DMS79 treated with DMSO at 0.1 percent for 48 hours (cell line): ENCODE measurements at regions not wholly inside any gene's neighbourhood (a gene's known extent, or its start where the extent isn't known, plus 50 kb on each side); places are given as distances from the start of the nearest gene placed in this dataset.

ENCODE experiments used
- DNase-seq: peaks from one replicate; lab custom pipeline; 2025; lab: John Stamatoyannopoulos, UW

- no peak for DNase-seq
Measured at GRCh38 chr2:239467956-239468490, 67.2 kb upstream of the HDAC4 start.

- no peak for DNase-seq
Measured at GRCh38 chr2:239467281-239467955, 66.6 kb upstream of the HDAC4 start.

- DNase-seq: no peak
Measured at GRCh38 chr2:239466755-239467271, 66.0 kb upstream of the HDAC4 start.

- DNase-seq: no peak
Measured at GRCh38 chr2:239466061-239466754, 65.4 kb upstream of the HDAC4 start.

GRCh38 chr2:239465017-239466001 is 64.5 kb upstream of the HDAC4 start:
- peak; percentile 64 for DNase-seq

- DNase-seq: no peak
Measured at GRCh38 chr2:239464166-239465016, 63.6 kb upstream of the HDAC4 start.

- DNase-seq: no peak
Measured at GRCh38 chr2:239463541-239464165, 62.8 kb upstream of the HDAC4 start.

GRCh38 chr2:239462671-239463506 is 62.1 kb upstream of the HDAC4 start:
- no peak for DNase-seq

GRCh38 chr2:239462191-239462515 is 61.3 kb upstream of the HDAC4 start:
- no peak for DNase-seq

GRCh38 chr2:239461291-239462190 is 60.7 kb upstream of the HDAC4 start:
- no peak for DNase-seq

GRCh38 chr2:239460780-239461179 is 60.0 kb upstream of the HDAC4 start:
- no peak for DNase-seq

GRCh38 chr2:239459606-239460005 is 58.8 kb upstream of the HDAC4 start:
- DNase-seq: no peak

- no peak for DNase-seq
Measured at GRCh38 chr2:239459056-239459455, 58.2 kb upstream of the HDAC4 start.

GRCh38 chr2:239457586-239458445 is 57.0 kb upstream of the HDAC4 start:
- DNase-seq: no peak

GRCh38 chr2:239456940-239457339 is 56.1 kb upstream of the HDAC4 start:
- DNase-seq: no peak

- no peak for DNase-seq
Measured at GRCh38 chr2:239455436-239456203, 54.8 kb upstream of the HDAC4 start.

- no peak for DNase-seq
Measured at GRCh38 chr2:239454507-239454906, 53.7 kb upstream of the HDAC4 start.
